ENCODE measurements at regions not wholly inside any gene's neighbourhood (a gene's known extent, or its start where the extent isn't known, plus 50 kb on each side); places are given as distances from the start of the nearest gene placed in this dataset.

- TF ChIP-seq CTCF (optimal IDR thresholded peaks at IDR 0.05 in 1 of 3, IDR thresholded peaks at IDR 0.05 in 1 of 3, conservative IDR thresholded peaks at IDR 0.05 in 1 of 3; ENCODE audit: extremely low read depth in 1 of 3, insufficient read depth in 2 of 3, low read length in 3 of 3) (no peak), EZH2 (IDR thresholded peaks at IDR 0.05; ENCODE audit: low read length) (no peak)
Measured at GRCh38 chr3:145492456-145492855, 668.5 kb downstream of the PLOD2 start.
